ENCODE measurements at regions not wholly inside any gene's neighbourhood (a gene's known extent, or its start where the extent isn't known, plus 50 kb on each side); places are given as distances from the start of the nearest gene placed in this dataset.

GRCh38 chr6:3906846-3907151, 57.6 kb downstream of the FAM50B start:
- TF ChIP-seq CTCF (conservative IDR thresholded peaks at IDR 0.05): no peak
- TF ChIP-seq ZFX (IDR thresholded peaks at IDR 0.05): no peak

Measured in C4-2B (cell line).